Bronchial epithelial cell (primary cell): ENCODE measurements at regions not wholly inside any gene's neighbourhood (a gene's known extent, or its start where the extent isn't known, plus 50 kb on each side); places are given as distances from the start of the nearest gene placed in this dataset.

Experiments used
- DNase-seq: peaks from one replicate; pipeline ENCODE4 v3.0.0-alpha.2; 2010; ENCODE audit warnings: low read depth
- FAIRE-seq: peaks from 2 replicates; lab custom pipeline; 2011; peaks lifted over from hg19 to GRCh38; lab: Jason Lieb, UNC
- H3K27me3 ChIP-seq: 2 replicates; pipeline ENCODE4 v1.5.1; 2011; ENCODE audit warnings: low read length; ENCODE audit not compliant: control insufficient read depth, insufficient read depth
- H3K36me3 ChIP-seq: 2 replicates; pipeline ENCODE4 v1.5.1; 2011; ENCODE audit warnings: low read length; ENCODE audit not compliant: control insufficient read depth, insufficient read depth
- H3K4me3 ChIP-seq: 2 replicates; pipeline ENCODE4 v1.5.1; 2011; ENCODE audit warnings: mild to moderate bottlenecking, low read depth, low read length, control low read depth
- TF ChIP-seq, protein P1 (sequence below): IDR thresholded peaks from 2 replicates; pipeline ENCODE4 v1.5.1; 2011; ENCODE audit warnings: mild to moderate bottlenecking, moderate library complexity, low read length, control low read depth, inconsistent platforms; ENCODE audit not compliant: insufficient read depth, severe bottlenecking

GRCh38 chr1:223057569-223058093 is 85.4 kb downstream of the TLR5 start:
- no peak overlapping the region for H3K4me3 ChIP-seq
- peaks cover 2% of the 10 kb centered on the region for H3K27me3 ChIP-seq
- FAIRE-seq: no peak
- H3K36me3 ChIP-seq: no peaks in the 10 kb centered on the region
- TF ChIP-seq, protein P1, sequence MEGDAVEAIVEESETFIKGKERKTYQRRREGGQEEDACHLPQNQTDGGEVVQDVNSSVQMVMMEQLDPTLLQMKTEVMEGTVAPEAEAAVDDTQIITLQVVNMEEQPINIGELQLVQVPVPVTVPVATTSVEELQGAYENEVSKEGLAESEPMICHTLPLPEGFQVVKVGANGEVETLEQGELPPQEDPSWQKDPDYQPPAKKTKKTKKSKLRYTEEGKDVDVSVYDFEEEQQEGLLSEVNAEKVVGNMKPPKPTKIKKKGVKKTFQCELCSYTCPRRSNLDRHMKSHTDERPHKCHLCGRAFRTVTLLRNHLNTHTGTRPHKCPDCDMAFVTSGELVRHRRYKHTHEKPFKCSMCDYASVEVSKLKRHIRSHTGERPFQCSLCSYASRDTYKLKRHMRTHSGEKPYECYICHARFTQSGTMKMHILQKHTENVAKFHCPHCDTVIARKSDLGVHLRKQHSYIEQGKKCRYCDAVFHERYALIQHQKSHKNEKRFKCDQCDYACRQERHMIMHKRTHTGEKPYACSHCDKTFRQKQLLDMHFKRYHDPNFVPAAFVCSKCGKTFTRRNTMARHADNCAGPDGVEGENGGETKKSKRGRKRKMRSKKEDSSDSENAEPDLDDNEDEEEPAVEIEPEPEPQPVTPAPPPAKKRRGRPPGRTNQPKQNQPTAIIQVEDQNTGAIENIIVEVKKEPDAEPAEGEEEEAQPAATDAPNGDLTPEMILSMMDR: no peak
- DNase-seq: no peak
